ENCODE measurements at regions not wholly inside any gene's neighbourhood (a gene's known extent, or its start where the extent isn't known, plus 50 kb on each side); places are given as distances from the start of the nearest gene placed in this dataset.

GRCh38 chr5:38077652-38078051, 180.7 kb upstream of the EGFLAM start:
- H3K9me3 Mint-ChIP-seq (ENCODE audit: unreplicated experiment), result peaks cover 2% of the 10 kb centered on the region
- no peaks in the 10 kb centered on the region for H3K79me2 ChIP-seq (ENCODE audit: insufficient read depth, low read length)
- no peak overlapping the region for H3K4me2 ChIP-seq (ENCODE audit: low read length)
- H3K27ac ChIP-seq (ENCODE audit: low read depth, low read length), result no peak overlapping the region
- peak overlapping the region; percentile 23 for H3K27ac Mint-ChIP-seq (ENCODE audit: unreplicated experiment)
- peaks cover 2% of the 10 kb centered on the region for H3K27me3 ChIP-seq (ENCODE audit: insufficient read depth, low read length)
- DNase-seq (ENCODE audit: low read depth), result no peak
- no peaks in the 10 kb centered on the region for H3K4me1 ChIP-seq (ENCODE audit: insufficient read depth, low read length)
- peak; percentile 37 for FAIRE-seq
- no peak overlapping the region for H3K9ac ChIP-seq (ENCODE audit: low read length)
- no peak overlapping the region for H3K4me3 ChIP-seq (ENCODE audit: insufficient read depth, low read depth, low read length)
- no peak overlapping the region for H3K4me3 Mint-ChIP-seq (ENCODE audit: unreplicated experiment)
- no peaks in the 10 kb centered on the region for H4K20me1 ChIP-seq (ENCODE audit: insufficient read depth, low read length)
- peaks cover 5% of the 10 kb centered on the region for H3K27me3 Mint-ChIP-seq (ENCODE audit: low read depth, unreplicated experiment)
- H3K36me3 Mint-ChIP-seq (ENCODE audit: low read depth, unreplicated experiment), result no peaks in the 10 kb centered on the region
- H3K36me3 ChIP-seq (ENCODE audit: insufficient read depth, low read length), result no peaks in the 10 kb centered on the region
- H3K9me3 ChIP-seq (ENCODE audit: insufficient read depth, low read depth, low read length), result no peaks in the 10 kb centered on the region
- no peak for TF ChIP-seq EZH2 (IDR thresholded peaks at IDR 0.05; ENCODE audit: insufficient read depth, low read length)
- no peak for TF ChIP-seq CTCF (IDR thresholded peaks at IDR 0.05; ENCODE audit: insufficient read depth, low read depth, low read length)
- peaks cover 4% of the 10 kb centered on the region for H3K4me1 Mint-ChIP-seq (ENCODE audit: low read depth, unreplicated experiment)
- no peak overlapping the region for H2AFZ ChIP-seq (ENCODE audit: low read depth, low read length)

- Histone ChIP-seq H3K27me3 (ENCODE audit: insufficient read depth, low read length) (no peaks in the 10 kb centered on the region), H3K4me2 (ENCODE audit: low read length) (no peak overlapping the region), H3K4me1 (ENCODE audit: insufficient read depth, low read length) (no peaks in the 10 kb centered on the region), H3K27ac (ENCODE audit: low read depth, low read length) (no peak overlapping the region), H4K20me1 (ENCODE audit: insufficient read depth, low read length) (no peaks in the 10 kb centered on the region), H3K79me2 (ENCODE audit: insufficient read depth, low read length) (no peaks in the 10 kb centered on the region), H3K36me3 (ENCODE audit: insufficient read depth, low read length) (no peaks in the 10 kb centered on the region), H3K9me3 (ENCODE audit: insufficient read depth, low read depth, low read length) (no peaks in the 10 kb centered on the region), H2AFZ (ENCODE audit: low read depth, low read length) (no peak overlapping the region), H3K9ac (ENCODE audit: low read length) (no peak overlapping the region), H3K4me3 (ENCODE audit: insufficient read depth, low read depth, low read length) (no peak overlapping the region)
- H3K27me3 Mint-ChIP-seq (ENCODE audit: low read depth, unreplicated experiment), result no peaks in the 10 kb centered on the region
- TF ChIP-seq EZH2 (IDR thresholded peaks at IDR 0.05; ENCODE audit: insufficient read depth, low read length) (no peak), CTCF (IDR thresholded peaks at IDR 0.05; ENCODE audit: insufficient read depth, low read depth, low read length) (no peak)
- no peaks in the 10 kb centered on the region for H3K36me3 Mint-ChIP-seq (ENCODE audit: low read depth, unreplicated experiment)
- DNase-seq (ENCODE audit: low read depth), result no peak
- peaks cover 2% of the 10 kb centered on the region for H3K9me3 Mint-ChIP-seq (ENCODE audit: unreplicated experiment)
- H3K4me1 Mint-ChIP-seq (ENCODE audit: low read depth, unreplicated experiment), result peaks cover 2% of the 10 kb centered on the region
- no peak for FAIRE-seq
- no peak overlapping the region for H3K27ac Mint-ChIP-seq (ENCODE audit: unreplicated experiment)
- H3K4me3 Mint-ChIP-seq (ENCODE audit: unreplicated experiment), result no peak overlapping the region
Measured at GRCh38 chr5:38071831-38072694, 186.3 kb upstream of the EGFLAM start.
